OCI-LY7 (cell line): ENCODE measurements at regions not wholly inside any gene's neighbourhood (a gene's known extent, or its start where the extent isn't known, plus 50 kb on each side); places are given as distances from the start of the nearest gene placed in this dataset.

Experiments used
- BruUV-seq: library from RNA; stranded (reverse); fragments of 400-500 nt; replicated peaks from 2 replicates; lab custom pipeline; 2021; lab: Mats Ljungman, UMichigan
- CTCF ChIA-PET: fragments of 300-600 bp; sonication (Branson Sonifier 250); formaldehyde crosslinking; loops from one replicate; lab custom pipeline; 2022; ENCODE audit warnings: antibody characterized with exemption; ENCODE audit not compliant: unreplicated experiment; lab: Charles Lee
- POLR2A ChIA-PET: fragments of 300-600 bp; sonication (Branson Sonifier 250); formaldehyde crosslinking; loops from one replicate; lab custom pipeline; 2022; ENCODE audit warnings: antibody characterized with exemption; lab: Charles Lee
- DNase-seq: peaks from one replicate; pipeline ENCODE4 v3.0.0-alpha.2; 2015; ENCODE audit warnings: low spot score
- H2AFZ ChIP-seq: fragments of 200-600 bp; sonication (generic), shearing (Covaris generic); 2 replicates; pipeline ENCODE4 v1.6.1; 2014; ENCODE audit warnings: mild to moderate bottlenecking, antibody characterized with exemption, low read length, moderate library complexity
- H3K27ac ChIP-seq: fragments of 200-600 bp; sonication (generic); 2 replicates; pipeline ENCODE4 v1.5.1; 2014; ENCODE audit warnings: mixed run types, low read depth, mild to moderate bottlenecking, moderate library complexity, low read length, inconsistent platforms; ENCODE audit not compliant: poor library complexity, severe bottlenecking
- H3K36me3 ChIP-seq: fragments of 200-600 bp; sonication (generic); 2 replicates; pipeline ENCODE4 v1.6.1; 2014; ENCODE audit warnings: mild to moderate bottlenecking, antibody characterized with exemption, low read length, moderate library complexity, mixed read lengths; ENCODE audit not compliant: insufficient read depth
- H3K4me1 ChIP-seq: fragments of 200-600 bp; sonication (generic); 2 replicates; pipeline ENCODE4 v1.5.1; 2014; ENCODE audit warnings: mild to moderate bottlenecking, low read length; ENCODE audit not compliant: insufficient read depth, poor library complexity, severe bottlenecking
- H3K4me2 ChIP-seq: fragments of 200-600 bp; sonication (generic); 2 replicates; pipeline ENCODE4 v1.6.1; 2014; ENCODE audit warnings: mild to moderate bottlenecking, low read length
- H3K4me3 ChIP-seq: fragments of 200-600 bp; sonication (generic); 2 replicates; pipeline ENCODE4 v1.5.1; 2014; ENCODE audit warnings: mild to moderate bottlenecking, low read depth, low read length; ENCODE audit not compliant: poor library complexity, severe bottlenecking
- H3K79me2 ChIP-seq: fragments of 200-600 bp; sonication (generic); 2 replicates; pipeline ENCODE4 v1.6.1; 2016; ENCODE audit warnings: low read depth, mild to moderate bottlenecking, low read length, moderate library complexity, mixed read lengths; ENCODE audit not compliant: insufficient read depth
- H3K9me2 ChIP-seq: fragments of 200-600 bp; sonication (generic); 2 replicates; pipeline ENCODE4 v1.6.1; 2016; ENCODE audit warnings: mild to moderate bottlenecking, low read length, mixed read lengths; ENCODE audit not compliant: insufficient read depth
- H3K9me3 ChIP-seq: fragments of 200-600 bp; sonication (generic); 2 replicates; pipeline ENCODE4 v1.6.1; 2014; ENCODE audit warnings: mild to moderate bottlenecking, mixed run types, low read length, mixed read lengths
- H4K20me1 ChIP-seq: fragments of 200-600 bp; sonication (generic); 2 replicates; pipeline ENCODE4 v1.6.1; 2014; ENCODE audit warnings: mild to moderate bottlenecking, antibody characterized with exemption, low read length, moderate library complexity, mixed read lengths; ENCODE audit not compliant: insufficient read depth
- CTCF ChIP-seq: fragments of 200-600 bp; sonication (generic); conservative IDR thresholded peaks from 2 replicates; pipeline ENCODE4 v1.5.1; 2014; ENCODE audit warnings: mild to moderate bottlenecking, antibody characterized with exemption, low read length, moderate library complexity, mixed read lengths
- EZH2phosphoT487 ChIP-seq: fragments of 200-600 bp; sonication (generic); IDR thresholded peaks from 2 replicates; pipeline ENCODE4 v1.6.1; 2018; ENCODE audit warnings: low read depth, borderline replicate concordance, mild to moderate bottlenecking, mixed run types, antibody characterized with exemption, low read length, moderate library complexity, mixed read lengths
- intact Hi-C: fragments of 100-400 bp; cut with micrococcal nuclease; formaldehyde crosslinking; loops from one replicate; pipeline ENCODE4 v1.10.0; 2022; ENCODE audit not compliant: unreplicated experiment

DNA sequence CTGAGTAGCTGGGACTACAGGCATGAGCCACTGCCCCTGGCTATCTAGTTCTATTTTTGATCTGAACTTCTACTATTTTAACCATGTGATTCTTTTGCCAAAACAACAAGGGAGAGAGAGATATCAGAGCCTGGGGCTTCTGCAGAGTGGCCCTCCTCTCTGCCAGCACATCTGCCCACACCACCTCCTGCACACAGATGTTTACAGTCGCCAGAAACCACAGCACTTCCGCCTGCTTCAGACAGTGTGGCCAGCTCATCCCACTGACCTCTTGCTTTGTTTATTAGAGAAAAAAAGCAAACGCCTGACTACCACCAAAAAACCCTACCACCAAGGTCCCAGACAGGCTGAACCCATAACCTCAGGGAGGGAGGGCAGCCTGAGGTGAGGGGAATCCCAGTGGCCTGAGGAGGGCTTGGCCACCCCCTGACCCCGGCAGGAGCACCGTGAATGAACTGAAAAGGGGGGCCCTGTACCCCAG lies 85.9 kb upstream of the ABHD2 start:
- no peak for DNase-seq
- ChIA-PET CTCF (no interaction called here), POLR2A (no interaction called here)
- Histone ChIP-seq H4K20me1 (no peaks in the 10 kb centered on the region), H3K27ac (no peak overlapping the region), H2AFZ (no peak overlapping the region), H3K79me2 (no peaks in the 10 kb centered on the region), H3K36me3 (no peaks in the 10 kb centered on the region), H3K9me3 (no peaks in the 10 kb centered on the region), H3K9me2 (no peaks in the 10 kb centered on the region), H3K4me3 (no peak overlapping the region), H3K4me2 (no peak overlapping the region), H3K4me1 (no peaks in the 10 kb centered on the region)
- no TSS peak for BruUV-seq
- intact Hi-C loops: loop anchor here (2.0 kb wide), 1 partner anchor 20 kb away; no protein-coding TSS in a partner anchor
- TF ChIP-seq CTCF (no peak), EZH2phosphoT487 (no peak)

GRCh38 chr15:89002830-89003229 lies 85.4 kb upstream of the ABHD2 start:
- TF ChIP-seq EZH2phosphoT487 (no peak), CTCF (no peak)
- no peaks in the 10 kb centered on the region for H3K9me2 ChIP-seq
- H3K4me1 ChIP-seq: no peaks in the 10 kb centered on the region
- no peak for DNase-seq
- H3K79me2 ChIP-seq: no peaks in the 10 kb centered on the region
- H2AFZ ChIP-seq: no peak overlapping the region
- no peaks in the 10 kb centered on the region for H3K36me3 ChIP-seq
- no peak overlapping the region for H3K27ac ChIP-seq
- no peak overlapping the region for H3K4me2 ChIP-seq
- no peak overlapping the region for H3K4me3 ChIP-seq
- no TSS peak for BruUV-seq
- H4K20me1 ChIP-seq: no peaks in the 10 kb centered on the region
- ChIA-PET CTCF (interaction anchor here (0.8 kb wide), 1 partner anchor 98 kb away, joined by 5 read pairs; no protein-coding TSS in a partner anchor), POLR2A (interaction anchor here (0.6 to 0.7 kb wide), 3 partner anchors 38 to 414 kb away, joined by 3 to 5 read pairs (median 3); no protein-coding TSS in a partner anchor)
- intact Hi-C loops: loop anchor here (2.0 kb wide), 1 partner anchor 20 kb away; no protein-coding TSS in a partner anchor
- no peaks in the 10 kb centered on the region for H3K9me3 ChIP-seq
